Astrocyte of the cerebellum (primary cell): ENCODE measurements at regions not wholly inside any gene's neighbourhood (a gene's known extent, or its start where the extent isn't known, plus 50 kb on each side); places are given as distances from the start of the nearest gene placed in this dataset.
"Not testable (repeated sequence)": the region's sequence is repeated elsewhere in the genome, so short reads cannot be mapped to it uniquely, and the experiment has no call there.

Experiments used
- DNase-seq: peaks from one replicate; pipeline ENCODE4 v3.0.0-alpha.2; 2011; ENCODE audit warnings: low read depth
- H3K4me3 ChIP-seq: 2 replicates; pipeline ENCODE4 v1.5.1; 2011; ENCODE audit warnings: mild to moderate bottlenecking, low read depth, low read length, moderate library complexity
- in situ Hi-C: cut with HindIII; loops from 2 replicates; pipeline ENCODE4 v1.10.0; 2017; ENCODE audit warnings: low sequenced_read_pairs
- TF ChIP-seq, protein P1 (sequence below): IDR thresholded peaks from 2 replicates; pipeline ENCODE4 v1.5.1; 2012; ENCODE audit warnings: low read length, low read depth, moderate library complexity, mild to moderate bottlenecking; ENCODE audit errors: missing control alignments

DNA sequence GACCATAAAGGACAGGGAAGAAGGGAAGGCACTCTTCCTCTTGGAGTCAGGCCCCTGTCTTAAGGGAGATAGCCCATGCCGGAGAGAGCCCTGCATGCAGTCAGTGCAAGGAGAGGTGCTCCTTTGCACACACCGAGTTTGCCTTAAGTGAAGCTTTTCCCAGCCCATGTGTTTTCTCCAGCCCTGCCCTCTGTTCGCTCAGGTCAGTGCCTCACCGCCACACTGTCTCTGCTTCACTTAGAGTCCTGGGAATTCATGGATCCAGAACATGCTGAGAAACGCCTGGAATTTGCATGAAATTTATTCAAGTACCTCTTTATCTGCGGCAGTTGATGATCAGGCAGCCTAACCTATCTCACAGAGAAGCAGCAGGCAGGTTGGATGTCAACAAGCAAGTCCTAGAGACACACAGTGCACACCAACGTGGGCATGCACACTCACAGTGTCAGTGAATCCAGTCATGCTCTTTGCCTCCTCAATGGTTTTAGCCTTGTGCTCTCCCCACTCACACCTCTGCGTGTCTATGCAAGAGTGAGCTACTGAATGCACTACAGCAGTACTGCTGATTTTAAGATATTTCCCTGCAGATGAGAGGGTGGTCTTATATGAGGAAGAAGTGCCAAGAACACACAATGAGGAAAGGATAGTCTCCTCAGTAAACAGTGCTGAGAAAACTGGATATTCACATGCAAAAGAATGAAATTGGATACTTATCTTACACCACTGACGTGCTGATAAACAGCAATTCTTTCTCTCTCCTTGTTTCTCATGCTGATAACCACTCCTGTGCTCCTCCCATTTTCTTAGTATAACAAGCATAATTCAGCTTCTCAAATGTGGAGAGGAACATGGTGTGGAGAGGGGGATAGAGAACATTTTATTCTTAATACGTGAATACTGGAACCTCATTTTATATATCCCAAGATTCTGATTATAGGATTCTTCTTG, 295.1 kb upstream of the CDYL start:
- no peak for DNase-seq
- TF ChIP-seq, protein P1, sequence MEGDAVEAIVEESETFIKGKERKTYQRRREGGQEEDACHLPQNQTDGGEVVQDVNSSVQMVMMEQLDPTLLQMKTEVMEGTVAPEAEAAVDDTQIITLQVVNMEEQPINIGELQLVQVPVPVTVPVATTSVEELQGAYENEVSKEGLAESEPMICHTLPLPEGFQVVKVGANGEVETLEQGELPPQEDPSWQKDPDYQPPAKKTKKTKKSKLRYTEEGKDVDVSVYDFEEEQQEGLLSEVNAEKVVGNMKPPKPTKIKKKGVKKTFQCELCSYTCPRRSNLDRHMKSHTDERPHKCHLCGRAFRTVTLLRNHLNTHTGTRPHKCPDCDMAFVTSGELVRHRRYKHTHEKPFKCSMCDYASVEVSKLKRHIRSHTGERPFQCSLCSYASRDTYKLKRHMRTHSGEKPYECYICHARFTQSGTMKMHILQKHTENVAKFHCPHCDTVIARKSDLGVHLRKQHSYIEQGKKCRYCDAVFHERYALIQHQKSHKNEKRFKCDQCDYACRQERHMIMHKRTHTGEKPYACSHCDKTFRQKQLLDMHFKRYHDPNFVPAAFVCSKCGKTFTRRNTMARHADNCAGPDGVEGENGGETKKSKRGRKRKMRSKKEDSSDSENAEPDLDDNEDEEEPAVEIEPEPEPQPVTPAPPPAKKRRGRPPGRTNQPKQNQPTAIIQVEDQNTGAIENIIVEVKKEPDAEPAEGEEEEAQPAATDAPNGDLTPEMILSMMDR: no peak
- H3K4me3 ChIP-seq: no peak overlapping the region
- in situ Hi-C loops: no loop called here

DNA sequence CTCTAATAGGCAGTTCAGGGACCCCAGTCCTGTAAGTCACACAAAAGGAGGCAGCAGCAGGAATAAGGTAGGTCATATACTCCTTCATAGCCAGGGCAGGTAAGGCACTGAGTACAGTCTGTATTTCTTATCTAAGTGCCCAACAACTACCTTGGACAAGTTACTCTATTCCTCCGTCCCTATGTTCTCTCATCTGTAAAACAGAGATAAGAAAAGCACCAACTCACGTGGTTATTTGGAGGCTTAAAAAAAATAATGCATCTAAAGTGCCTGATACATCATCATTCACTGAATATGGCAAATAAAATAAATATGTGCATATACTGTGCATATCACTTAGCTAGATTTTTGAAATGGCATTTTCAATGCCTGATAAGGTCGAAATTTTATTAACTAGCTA, 298.1 kb upstream of the CDYL start:
- TF ChIP-seq, protein P1: no peak
- no peak overlapping the region for H3K4me3 ChIP-seq
- in situ Hi-C loops: no loop called here
- no peak for DNase-seq

DNA sequence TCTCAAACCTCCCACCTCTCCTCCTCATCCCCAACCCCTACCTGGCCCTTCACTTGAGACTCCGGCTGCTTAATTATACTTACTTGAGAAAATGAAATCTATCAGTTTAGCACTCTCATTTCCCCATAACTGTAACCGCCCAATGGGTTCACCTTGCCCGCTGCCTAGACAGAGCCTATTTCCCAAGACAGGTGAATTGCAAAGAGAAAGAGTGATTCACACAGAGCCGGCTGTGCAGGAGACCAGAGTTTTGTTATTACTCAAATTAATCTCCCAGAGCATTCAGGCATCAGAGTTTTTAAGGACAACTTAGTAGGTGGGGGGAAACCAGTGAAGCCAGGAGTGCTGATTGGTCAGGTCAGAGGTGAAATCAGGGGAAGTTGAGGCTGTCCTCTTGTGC, 301.4 kb upstream of the CDYL start:
- in situ Hi-C loops: no loop called here
- H3K4me3 ChIP-seq: no peak overlapping the region
- TF ChIP-seq, protein P1: no peak
- DNase-seq: no peak

DNA sequence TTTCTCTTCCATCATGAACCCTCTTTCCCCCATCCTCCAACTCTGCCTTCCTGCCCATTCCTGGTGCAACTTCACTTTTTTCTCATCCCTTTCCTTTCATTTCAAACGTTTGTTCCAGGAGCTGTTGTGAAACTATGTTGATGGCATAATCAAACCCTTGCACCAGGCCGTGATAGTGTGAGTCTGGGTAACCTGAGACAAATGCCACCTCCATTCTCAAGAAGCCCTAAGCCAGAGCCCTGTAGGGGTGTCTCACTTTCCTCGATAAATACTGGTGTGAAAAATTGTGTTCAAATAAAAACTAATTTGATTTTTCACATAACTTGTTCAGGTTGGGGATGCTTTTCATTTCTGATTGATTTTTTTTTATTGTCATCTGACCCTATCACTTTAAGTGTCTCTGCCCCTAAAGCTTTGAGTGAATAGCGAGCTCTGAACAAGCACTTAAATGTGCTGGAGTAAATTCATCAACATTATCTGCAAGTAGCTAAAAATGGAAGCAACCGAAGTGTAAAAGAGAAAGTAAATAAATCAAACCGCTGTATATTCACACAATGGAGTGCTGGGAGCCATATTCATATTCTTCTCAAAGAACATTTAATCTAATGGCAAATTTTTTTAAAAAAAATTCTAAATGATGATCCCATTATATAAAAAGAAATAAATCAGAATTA, 303.1 kb upstream of the CDYL start:
- in situ Hi-C loops: no loop called here
- H3K4me3 ChIP-seq: no peak overlapping the region
- TF ChIP-seq, protein P1: no peak
- no peak for DNase-seq

DNA sequence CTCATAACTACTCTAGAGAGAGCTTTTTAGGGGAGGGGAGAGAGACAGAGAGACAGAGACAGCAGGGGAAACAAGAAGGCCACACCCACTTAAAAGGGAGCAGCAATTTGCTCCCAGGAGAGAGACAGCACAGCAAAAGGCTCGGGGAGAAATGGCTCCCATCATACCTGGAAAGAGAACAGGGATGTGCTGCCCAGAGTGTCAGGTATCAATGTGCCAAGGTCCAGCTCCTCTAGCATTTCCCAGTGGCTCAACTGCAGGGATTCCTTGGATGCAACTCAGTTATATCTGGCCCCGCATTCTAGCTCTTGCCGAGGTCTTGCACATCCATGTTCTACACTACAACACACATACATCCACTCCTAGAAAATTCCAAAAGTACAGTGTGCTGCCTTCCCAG, 304.0 kb upstream of the CDYL start:
- TF ChIP-seq, protein P1: no peak
- no peak overlapping the region for H3K4me3 ChIP-seq
- in situ Hi-C loops: no loop called here
- no peak for DNase-seq

DNA sequence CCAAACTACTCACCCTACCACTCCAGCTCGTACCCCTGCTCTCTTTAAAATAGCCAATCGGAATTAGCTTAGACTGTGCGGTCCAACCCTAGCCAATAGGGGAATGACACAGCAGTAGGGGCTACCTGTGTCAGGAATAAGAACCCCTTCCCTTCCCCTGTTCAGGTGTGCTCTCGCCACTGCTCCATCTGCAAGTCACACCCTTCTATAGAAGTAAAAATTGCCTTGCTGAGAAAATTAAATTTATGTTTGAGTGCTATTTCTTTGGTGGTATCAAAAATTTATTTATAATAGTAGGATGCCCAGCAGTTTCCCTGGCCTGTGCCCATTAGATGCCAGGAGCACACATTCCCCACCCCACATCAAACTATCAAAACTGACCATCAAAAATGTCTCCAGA, 304.7 kb upstream of the CDYL start:
- in situ Hi-C loops, H3K4me3 ChIP-seq, DNase-seq: not testable (repeated sequence)

DNA sequence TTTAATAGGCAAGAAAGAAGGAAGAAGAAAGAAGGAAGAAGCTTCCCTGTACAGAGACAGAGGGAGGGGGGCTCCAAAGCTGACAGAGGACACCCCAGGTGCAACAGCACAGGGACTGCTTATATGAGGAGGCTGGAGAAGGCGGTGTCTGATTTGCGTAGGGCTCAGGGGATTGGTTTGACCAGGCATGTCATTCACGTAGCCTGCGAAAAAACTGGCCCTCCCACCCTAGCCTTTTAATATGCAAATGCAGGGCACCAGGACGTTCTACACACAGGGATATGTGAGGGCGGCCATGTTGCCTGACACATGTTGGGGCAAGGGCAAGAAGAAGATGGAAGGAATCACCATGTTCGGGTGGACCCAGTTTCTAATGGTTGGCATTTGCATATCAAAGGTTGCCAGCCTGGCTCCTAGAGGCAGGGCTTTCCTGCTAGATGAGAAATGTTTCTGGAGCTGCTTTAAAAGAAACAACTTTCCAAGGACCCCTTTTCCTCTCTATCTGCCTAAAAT, 305.4 kb upstream of the CDYL start:
- DNase-seq: no peak
- in situ Hi-C loops: no loop called here
- no peak overlapping the region for H3K4me3 ChIP-seq
- TF ChIP-seq, protein P1: no peak
